Vagina (tissue), 2 donors: ENCODE measurements at regions not wholly inside any gene's neighbourhood (a gene's known extent, or its start where the extent isn't known, plus 50 kb on each side); places are given as distances from the start of the nearest gene placed in this dataset.

ENCODE experiments used
- POLR2A ChIP-seq, 2 donors: fragments of 450-650 bp; IDR thresholded peaks; one replicate each; pipeline ENCODE4 v1.6.1; 2017; ENCODE audit warnings: antibody characterized with exemption in 2 of 2, mild to moderate bottlenecking in 2 of 2, moderate library complexity in 2 of 2
- POLR2AphosphoS5 ChIP-seq, 2 donors: sonication (generic); formaldehyde crosslinking; IDR thresholded peaks; one replicate each; pipeline ENCODE4 v1.9.0; 2017; ENCODE audit warnings: antibody characterized with exemption in 2 of 2, mild to moderate bottlenecking in 2 of 2, low read depth in 1 of 2; ENCODE audit not compliant: insufficient read depth in 1 of 2
- TF ChIP-seq, protein P1 (sequence below), 3 experiments: fragments of 450-650 bp in 2 of 3; fragments of 200-600 bp in 1 of 3; sonication (generic) in 1 of 3; IDR thresholded peaks; one replicate each; pipeline ENCODE4 v1.5.1; 2017 to 2019; ENCODE audit warnings: antibody characterized with exemption in 3 of 3, mild to moderate bottlenecking in 2 of 3, moderate library complexity in 2 of 3

DNA sequence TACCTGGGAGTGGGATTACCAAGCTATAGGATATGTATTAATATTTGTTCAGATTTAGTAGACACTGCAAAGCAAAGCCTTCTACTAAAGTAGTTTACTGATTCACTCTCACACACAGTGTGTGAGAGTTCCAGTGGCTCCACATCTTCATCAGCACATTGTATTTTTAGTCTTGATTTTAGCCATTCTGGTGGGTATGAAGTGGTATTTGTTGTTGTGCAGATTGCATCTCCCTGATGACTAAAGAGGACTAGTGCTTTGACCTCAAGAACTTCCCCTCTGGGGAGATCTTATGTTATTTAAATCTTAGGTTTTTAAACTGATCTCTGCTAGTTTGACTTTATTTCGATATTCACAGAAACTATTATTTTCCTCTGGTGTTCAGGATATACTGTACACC is 479.7 kb upstream of the RGS6 start:
- TF ChIP-seq, protein P1, sequence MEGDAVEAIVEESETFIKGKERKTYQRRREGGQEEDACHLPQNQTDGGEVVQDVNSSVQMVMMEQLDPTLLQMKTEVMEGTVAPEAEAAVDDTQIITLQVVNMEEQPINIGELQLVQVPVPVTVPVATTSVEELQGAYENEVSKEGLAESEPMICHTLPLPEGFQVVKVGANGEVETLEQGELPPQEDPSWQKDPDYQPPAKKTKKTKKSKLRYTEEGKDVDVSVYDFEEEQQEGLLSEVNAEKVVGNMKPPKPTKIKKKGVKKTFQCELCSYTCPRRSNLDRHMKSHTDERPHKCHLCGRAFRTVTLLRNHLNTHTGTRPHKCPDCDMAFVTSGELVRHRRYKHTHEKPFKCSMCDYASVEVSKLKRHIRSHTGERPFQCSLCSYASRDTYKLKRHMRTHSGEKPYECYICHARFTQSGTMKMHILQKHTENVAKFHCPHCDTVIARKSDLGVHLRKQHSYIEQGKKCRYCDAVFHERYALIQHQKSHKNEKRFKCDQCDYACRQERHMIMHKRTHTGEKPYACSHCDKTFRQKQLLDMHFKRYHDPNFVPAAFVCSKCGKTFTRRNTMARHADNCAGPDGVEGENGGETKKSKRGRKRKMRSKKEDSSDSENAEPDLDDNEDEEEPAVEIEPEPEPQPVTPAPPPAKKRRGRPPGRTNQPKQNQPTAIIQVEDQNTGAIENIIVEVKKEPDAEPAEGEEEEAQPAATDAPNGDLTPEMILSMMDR (IDR thresholded peaks at IDR 0.05): no peak
- TF ChIP-seq POLR2A (IDR thresholded peaks at IDR 0.05): no peak
- TF ChIP-seq POLR2AphosphoS5 (IDR thresholded peaks at IDR 0.05; ENCODE audit: insufficient read depth in 1 of 2, low read depth in 1 of 2): no peak
